Fibroblast of mammary gland (primary cell): ENCODE measurements at regions not wholly inside any gene's neighbourhood (a gene's known extent, or its start where the extent isn't known, plus 50 kb on each side); places are given as distances from the start of the nearest gene placed in this dataset.

ENCODE experiments used
- DNase-seq: peaks from one replicate; pipeline ENCODE4 v3.0.0-alpha.2; 2010; ENCODE audit warnings: low read depth
- H3K4me3 ChIP-seq: 2 replicates; pipeline ENCODE4 v1.5.1; 2011; ENCODE audit warnings: low read depth, mild to moderate bottlenecking, low read length, moderate library complexity; ENCODE audit not compliant: control insufficient read depth
- CTCF ChIP-seq: conservative IDR thresholded peaks from 2 replicates; pipeline ENCODE4 v1.5.1; 2011; ENCODE audit warnings: low read depth, low read length, inconsistent platforms; ENCODE audit not compliant: control insufficient read depth, insufficient read depth

DNA sequence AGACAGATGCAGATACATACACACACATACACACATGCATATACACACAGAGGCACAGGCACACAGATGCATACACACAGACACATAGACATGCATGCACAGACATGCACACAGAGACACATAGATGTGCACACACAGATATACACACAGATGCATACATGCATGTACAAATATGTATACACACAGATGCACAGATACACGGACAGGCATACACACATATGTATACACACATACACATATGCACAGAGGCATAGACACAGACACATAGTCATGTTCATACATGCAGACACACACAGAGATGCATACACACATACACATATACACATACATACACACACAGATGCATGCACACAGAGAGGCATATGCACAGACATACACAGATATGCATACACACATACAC, 437.3 kb upstream of the SMIM21 start:
- TF ChIP-seq CTCF: no peak
- DNase-seq: no peak
- no peak overlapping the region for H3K4me3 ChIP-seq

DNA sequence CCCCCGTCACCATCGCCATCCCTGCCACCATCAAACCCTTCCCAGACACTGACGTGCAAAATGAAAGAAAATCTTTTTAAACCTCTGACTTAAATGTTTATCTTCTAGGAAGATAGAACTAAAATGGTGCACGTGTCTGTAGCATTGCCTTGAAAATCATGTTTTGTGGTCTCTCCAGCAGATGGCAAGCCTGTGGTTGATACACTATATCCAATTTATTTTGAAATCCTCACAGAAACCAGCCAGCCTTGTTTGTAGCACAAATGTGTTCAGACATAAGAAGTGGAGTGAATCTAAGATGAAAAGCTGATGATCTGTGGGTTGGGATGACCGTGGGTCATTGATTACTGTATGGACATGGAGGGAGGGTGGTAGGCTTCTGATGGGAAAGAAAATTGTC, 436.2 kb upstream of the SMIM21 start:
- no peak overlapping the region for H3K4me3 ChIP-seq
- no peak for DNase-seq
- TF ChIP-seq CTCF: no peak

GRCh38 chr18:75862458-75862857, 435.0 kb upstream of the SMIM21 start:
- DNase-seq: no peak
- H3K4me3 ChIP-seq: no peak overlapping the region
- no peak for TF ChIP-seq CTCF

GRCh38 chr18:75860166-75860565, 432.7 kb upstream of the SMIM21 start:
- no peak for DNase-seq
- no peak for TF ChIP-seq CTCF
- H3K4me3 ChIP-seq: no peak overlapping the region

DNA sequence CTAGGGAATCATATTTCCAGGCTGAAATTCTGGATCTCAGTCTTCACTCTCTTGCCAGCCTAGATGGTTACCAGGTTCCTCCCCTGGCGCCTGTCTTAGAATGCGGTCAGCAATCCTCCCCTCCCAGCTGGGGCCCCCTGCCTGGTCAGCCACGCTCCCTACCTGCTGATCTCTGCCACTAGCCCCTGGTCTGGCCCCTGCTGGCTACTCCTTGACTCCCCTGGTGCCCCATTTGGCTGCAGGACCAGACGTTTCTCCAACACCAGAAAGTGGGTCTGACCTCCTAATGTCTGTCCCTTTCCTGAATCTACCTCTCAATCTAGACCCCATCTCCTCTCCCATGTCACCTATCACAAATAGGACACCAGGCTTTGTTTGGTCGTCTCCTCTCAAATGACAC, 432.0 kb upstream of the SMIM21 start:
- no peak for DNase-seq
- no peak for TF ChIP-seq CTCF
- H3K4me3 ChIP-seq: no peak overlapping the region

DNA sequence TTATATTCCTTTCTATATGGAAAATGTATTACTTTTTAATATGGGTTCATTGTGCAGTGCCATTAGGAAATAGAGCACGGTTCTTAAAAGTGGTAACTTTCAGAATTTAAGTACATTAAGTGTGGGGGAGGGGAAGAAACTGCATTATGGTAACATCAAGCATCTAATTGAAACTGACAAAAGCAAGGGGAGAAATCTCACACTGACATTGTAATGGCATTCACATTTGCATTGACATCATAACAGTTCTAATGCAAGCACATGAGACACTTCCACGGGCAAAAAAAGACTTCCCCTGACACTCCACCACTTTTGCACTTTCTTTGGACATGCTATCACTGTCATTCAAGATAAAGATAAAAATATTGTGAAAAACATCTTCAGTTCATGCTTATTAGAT, 431.3 kb upstream of the SMIM21 start:
- no peak for TF ChIP-seq CTCF
- no peak overlapping the region for H3K4me3 ChIP-seq
- no peak for DNase-seq

DNA sequence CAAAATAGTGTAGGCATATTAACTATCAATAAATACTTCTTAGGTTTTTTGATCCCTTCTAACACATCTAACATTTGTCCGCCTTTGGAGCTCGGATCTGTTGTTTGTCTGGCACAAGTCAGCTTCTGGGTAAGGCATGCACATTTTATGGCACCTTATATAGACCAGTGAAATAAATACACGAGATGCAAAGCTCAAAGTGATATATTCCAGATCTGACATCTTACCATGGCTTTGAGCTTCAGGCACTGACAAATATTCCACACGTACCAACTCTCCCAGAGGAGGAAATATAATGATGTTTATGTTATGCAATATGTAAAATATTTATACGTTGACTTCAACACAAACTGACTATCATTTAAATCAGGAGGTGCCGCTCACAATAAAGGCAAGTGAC, 430.1 kb upstream of the SMIM21 start:
- no peak for DNase-seq
- H3K4me3 ChIP-seq: no peak overlapping the region
- TF ChIP-seq CTCF: no peak
